ENCODE measurements at regions not wholly inside any gene's neighbourhood (a gene's known extent, or its start where the extent isn't known, plus 50 kb on each side); places are given as distances from the start of the nearest gene placed in this dataset.

DNA sequence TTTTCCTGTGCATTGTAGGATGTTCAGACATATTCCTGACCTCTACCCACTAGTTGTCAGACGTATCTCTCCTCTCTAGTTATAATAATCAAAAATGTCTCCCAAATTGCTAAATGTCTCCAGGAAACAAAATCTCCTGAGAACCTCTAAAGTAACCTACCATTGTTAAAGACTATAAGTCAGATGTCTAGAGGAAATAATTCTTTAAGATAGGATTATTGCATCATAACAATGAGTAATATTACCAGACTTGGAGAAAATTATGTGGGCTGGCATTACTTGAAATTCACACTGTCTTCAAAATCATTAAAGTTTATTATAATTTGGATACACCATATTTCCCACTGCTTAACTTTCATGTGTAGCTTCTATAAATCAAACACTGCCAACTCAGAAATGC is 643.0 kb upstream of the ADGRL2 start:
- peaks cover 18% of the 10 kb centered on the region for H3K4me1 Mint-ChIP-seq
- no peak for DNase-seq (ENCODE audit: low read depth, low spot score)
- H3K9me3 Mint-ChIP-seq: no peaks in the 10 kb centered on the region
- no peak overlapping the region for H3K4me3 Mint-ChIP-seq
- TF ChIP-seq, protein P1, sequence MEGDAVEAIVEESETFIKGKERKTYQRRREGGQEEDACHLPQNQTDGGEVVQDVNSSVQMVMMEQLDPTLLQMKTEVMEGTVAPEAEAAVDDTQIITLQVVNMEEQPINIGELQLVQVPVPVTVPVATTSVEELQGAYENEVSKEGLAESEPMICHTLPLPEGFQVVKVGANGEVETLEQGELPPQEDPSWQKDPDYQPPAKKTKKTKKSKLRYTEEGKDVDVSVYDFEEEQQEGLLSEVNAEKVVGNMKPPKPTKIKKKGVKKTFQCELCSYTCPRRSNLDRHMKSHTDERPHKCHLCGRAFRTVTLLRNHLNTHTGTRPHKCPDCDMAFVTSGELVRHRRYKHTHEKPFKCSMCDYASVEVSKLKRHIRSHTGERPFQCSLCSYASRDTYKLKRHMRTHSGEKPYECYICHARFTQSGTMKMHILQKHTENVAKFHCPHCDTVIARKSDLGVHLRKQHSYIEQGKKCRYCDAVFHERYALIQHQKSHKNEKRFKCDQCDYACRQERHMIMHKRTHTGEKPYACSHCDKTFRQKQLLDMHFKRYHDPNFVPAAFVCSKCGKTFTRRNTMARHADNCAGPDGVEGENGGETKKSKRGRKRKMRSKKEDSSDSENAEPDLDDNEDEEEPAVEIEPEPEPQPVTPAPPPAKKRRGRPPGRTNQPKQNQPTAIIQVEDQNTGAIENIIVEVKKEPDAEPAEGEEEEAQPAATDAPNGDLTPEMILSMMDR (conservative IDR thresholded peaks at IDR 0.05): no peak
- no peaks in the 10 kb centered on the region for H3K36me3 Mint-ChIP-seq (ENCODE audit: low read depth)
- H3K27ac Mint-ChIP-seq (ENCODE audit: unreplicated experiment): no peak overlapping the region
- no peaks in the 10 kb centered on the region for H3K27me3 Mint-ChIP-seq (ENCODE audit: low read depth)

GRCh38 chr1:81156887-81157286 is 643.8 kb upstream of the ADGRL2 start:
- Mint-ChIP-seq H3K4me3 (no peak overlapping the region), H3K9me3 (no peaks in the 10 kb centered on the region), H3K27me3 (ENCODE audit: low read depth) (no peaks in the 10 kb centered on the region), H3K27ac (ENCODE audit: unreplicated experiment) (no peak overlapping the region), H3K36me3 (ENCODE audit: low read depth) (no peaks in the 10 kb centered on the region), H3K4me1 (peaks cover 18% of the 10 kb centered on the region)
- no peak for DNase-seq (ENCODE audit: low read depth, low spot score)
- TF ChIP-seq, protein P1 (conservative IDR thresholded peaks at IDR 0.05): no peak

- no peaks in the 10 kb centered on the region for H3K27me3 Mint-ChIP-seq (ENCODE audit: low read depth)
- H3K27ac Mint-ChIP-seq (ENCODE audit: unreplicated experiment): no peak overlapping the region
- peaks cover 18% of the 10 kb centered on the region for H3K4me1 Mint-ChIP-seq
- H3K4me3 Mint-ChIP-seq: no peak overlapping the region
- DNase-seq (ENCODE audit: low read depth, low spot score): no peak
- TF ChIP-seq, protein P1 (conservative IDR thresholded peaks at IDR 0.05): no peak
- no peaks in the 10 kb centered on the region for H3K36me3 Mint-ChIP-seq (ENCODE audit: low read depth)
- H3K9me3 Mint-ChIP-seq: no peaks in the 10 kb centered on the region
These were observed 645.6 kb upstream of the ADGRL2 start for GRCh38 chr1:81155131-81155530.

- H3K27ac Mint-ChIP-seq (ENCODE audit: unreplicated experiment): no peak overlapping the region
- TF ChIP-seq, protein P1 (conservative IDR thresholded peaks at IDR 0.05): no peak
- H3K4me1 Mint-ChIP-seq: peaks cover 4% of the 10 kb centered on the region
- no peaks in the 10 kb centered on the region for H3K27me3 Mint-ChIP-seq (ENCODE audit: low read depth)
- H3K9me3 Mint-ChIP-seq: peaks cover 2% of the 10 kb centered on the region
- no peak for DNase-seq (ENCODE audit: low read depth, low spot score)
- no peak overlapping the region for H3K4me3 Mint-ChIP-seq
- H3K36me3 Mint-ChIP-seq (ENCODE audit: low read depth): no peaks in the 10 kb centered on the region
These were observed 649.5 kb upstream of the ADGRL2 start for GRCh38 chr1:81151206-81151605.

DNA sequence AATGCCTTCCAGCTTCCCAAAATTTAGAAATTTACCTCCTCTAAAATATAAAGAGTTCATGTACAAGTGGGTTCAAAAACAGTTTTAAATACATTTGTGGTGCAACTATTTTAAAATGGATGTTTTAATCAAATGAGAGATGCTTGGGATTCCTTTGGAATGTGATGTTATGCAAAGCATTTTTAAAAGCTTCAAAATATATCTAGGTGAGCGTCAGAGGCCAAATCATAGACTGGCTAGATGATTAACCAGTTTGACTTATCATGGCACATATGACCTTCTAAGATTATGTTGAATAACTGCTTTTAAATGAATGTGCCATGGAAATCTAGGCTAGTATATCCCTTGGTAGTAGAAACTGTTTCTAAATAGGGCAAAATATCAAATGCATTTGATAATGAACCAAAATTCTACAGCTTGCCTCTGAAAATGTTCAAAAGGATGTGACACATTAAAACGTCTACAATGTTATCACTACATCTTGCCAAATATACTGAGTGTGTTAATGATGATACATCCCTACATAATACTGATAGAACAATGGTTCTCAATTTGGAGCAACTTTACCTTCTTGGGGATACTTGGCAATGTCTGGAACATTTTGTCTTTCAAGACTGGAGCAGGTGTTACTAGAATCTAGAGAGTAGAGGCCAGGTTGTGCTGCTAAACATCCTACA is 650.9 kb upstream of the ADGRL2 start:
- no peak for DNase-seq (ENCODE audit: low read depth, low spot score)
- Mint-ChIP-seq H3K4me3 (no peak overlapping the region), H3K36me3 (ENCODE audit: low read depth) (no peaks in the 10 kb centered on the region), H3K4me1 (peaks cover 8% of the 10 kb centered on the region), H3K27me3 (ENCODE audit: low read depth) (no peaks in the 10 kb centered on the region), H3K9me3 (peaks cover 2% of the 10 kb centered on the region), H3K27ac (ENCODE audit: unreplicated experiment) (no peak overlapping the region)
- TF ChIP-seq, protein P1 (conservative IDR thresholded peaks at IDR 0.05): no peak
